Activated effector memory CD4-positive, alpha-beta T cell treated with anti-CD3 and anti-CD28 coated beads, Interleukin-2, amount 50 U/mL, for 16 hours (primary cell): ENCODE measurements at regions not wholly inside any gene's neighbourhood (a gene's known extent, or its start where the extent isn't known, plus 50 kb on each side); places are given as distances from the start of the nearest gene placed in this dataset.

Experiments
- DNase-seq: peaks from one replicate; pipeline ENCODE4 v3.0.0-alpha.2; 2020

GRCh38 chr5:86786955-86787354, 169.2 kb downstream of the COX7C start:
- DNase-seq = no peak

- DNase-seq = no peak
Measured at GRCh38 chr5:86795659-86796058, 177.9 kb downstream of the COX7C start.

GRCh38 chr5:86797677-86798076, 179.9 kb downstream of the COX7C start:
- no peak for DNase-seq

- no peak for DNase-seq
Measured at GRCh38 chr5:86806206-86806605, 188.5 kb downstream of the COX7C start.

GRCh38 chr5:86807046-86808031, 189.6 kb downstream of the COX7C start:
- DNase-seq = no peak

GRCh38 chr5:86814315-86814714, 196.6 kb downstream of the COX7C start:
- no peak for DNase-seq

GRCh38 chr5:86814907-86815306, 197.2 kb downstream of the COX7C start:
- no peak for DNase-seq

GRCh38 chr5:86824637-86825036, 206.9 kb downstream of the COX7C start:
- DNase-seq = no peak

- no peak for DNase-seq
Measured at GRCh38 chr5:86831128-86831527, 213.4 kb downstream of the COX7C start.

GRCh38 chr5:86833868-86834267, 216.1 kb downstream of the COX7C start:
- DNase-seq = no peak

- DNase-seq = no peak
Measured at GRCh38 chr5:86837610-86838009, 219.9 kb downstream of the COX7C start.

GRCh38 chr5:86838083-86838482, 220.3 kb downstream of the COX7C start:
- DNase-seq = no peak

- DNase-seq = no peak
Measured at GRCh38 chr5:86841000-86841644, 223.4 kb downstream of the COX7C start.

GRCh38 chr5:86858442-86858841, 240.7 kb downstream of the COX7C start:
- DNase-seq = no peak

GRCh38 chr5:86861512-86861911, 243.8 kb downstream of the COX7C start:
- DNase-seq = no peak

- DNase-seq = no peak
Measured at GRCh38 chr5:86862093-86862492, 244.4 kb downstream of the COX7C start.

- no peak for DNase-seq
Measured at GRCh38 chr5:86864051-86864450, 246.3 kb downstream of the COX7C start.

GRCh38 chr5:86865256-86865785, 247.6 kb downstream of the COX7C start:
- DNase-seq = no peak

- DNase-seq = no peak
Measured at GRCh38 chr5:86866036-86866435, 248.3 kb downstream of the COX7C start.

GRCh38 chr5:86869268-86869667, 251.5 kb downstream of the COX7C start:
- DNase-seq = no peak

- DNase-seq = no peak
Measured at GRCh38 chr5:86875539-86875938, 257.8 kb downstream of the COX7C start.

- DNase-seq = no peak
Measured at GRCh38 chr5:86878250-86878649, 260.5 kb downstream of the COX7C start.

- DNase-seq = no peak
Measured at GRCh38 chr5:86879086-86879485, 261.3 kb downstream of the COX7C start.

- DNase-seq = no peak
Measured at GRCh38 chr5:86880344-86880743, 262.6 kb downstream of the COX7C start.
